Nephron (organoid): ENCODE measurements at regions not wholly inside any gene's neighbourhood (a gene's known extent, or its start where the extent isn't known, plus 50 kb on each side); places are given as distances from the start of the nearest gene placed in this dataset.
A peak's percentile ranks its signal among the peaks of the same experiment; 100 is the strongest.

Experiments
- H3K27ac Mint-ChIP-seq, 3 experiments: 2 replicates each; pipeline ENCODE4 v1.8.0; 2020; ENCODE audit warnings: mixed read lengths in 3 of 3, mild to moderate bottlenecking in 2 of 3, moderate library complexity in 1 of 3
- H3K27me3 Mint-ChIP-seq: 2 replicates; pipeline ENCODE4 v1.8.0; 2021; ENCODE audit warnings: low read depth, mild to moderate bottlenecking, moderate library complexity, mixed read lengths
- H3K36me3 Mint-ChIP-seq: 2 replicates; pipeline ENCODE4 v1.8.0; 2020; ENCODE audit warnings: low read depth, mixed read lengths
- H3K4me1 Mint-ChIP-seq: 2 replicates; pipeline ENCODE4 v1.8.0; 2020; ENCODE audit warnings: mixed read lengths
- H3K4me3 Mint-ChIP-seq, 3 experiments: 2 replicates each; pipeline ENCODE4 v1.8.0; 2020; ENCODE audit warnings: mild to moderate bottlenecking in 3 of 3, mixed read lengths in 3 of 3, moderate library complexity in 2 of 3
- H3K9me3 Mint-ChIP-seq: 2 replicates; pipeline ENCODE4 v1.8.0; 2020; ENCODE audit warnings: mixed read lengths
- TF ChIP-seq, protein P1 (sequence below), 3 experiments: fragments of 200-600 bp; sonication (generic); IDR thresholded peaks; one replicate each; pipeline ENCODE4 v1.5.0; 2021; ENCODE audit warnings: antibody characterized with exemption in 3 of 3; ENCODE audit not compliant: unreplicated experiment in 3 of 3

DNA sequence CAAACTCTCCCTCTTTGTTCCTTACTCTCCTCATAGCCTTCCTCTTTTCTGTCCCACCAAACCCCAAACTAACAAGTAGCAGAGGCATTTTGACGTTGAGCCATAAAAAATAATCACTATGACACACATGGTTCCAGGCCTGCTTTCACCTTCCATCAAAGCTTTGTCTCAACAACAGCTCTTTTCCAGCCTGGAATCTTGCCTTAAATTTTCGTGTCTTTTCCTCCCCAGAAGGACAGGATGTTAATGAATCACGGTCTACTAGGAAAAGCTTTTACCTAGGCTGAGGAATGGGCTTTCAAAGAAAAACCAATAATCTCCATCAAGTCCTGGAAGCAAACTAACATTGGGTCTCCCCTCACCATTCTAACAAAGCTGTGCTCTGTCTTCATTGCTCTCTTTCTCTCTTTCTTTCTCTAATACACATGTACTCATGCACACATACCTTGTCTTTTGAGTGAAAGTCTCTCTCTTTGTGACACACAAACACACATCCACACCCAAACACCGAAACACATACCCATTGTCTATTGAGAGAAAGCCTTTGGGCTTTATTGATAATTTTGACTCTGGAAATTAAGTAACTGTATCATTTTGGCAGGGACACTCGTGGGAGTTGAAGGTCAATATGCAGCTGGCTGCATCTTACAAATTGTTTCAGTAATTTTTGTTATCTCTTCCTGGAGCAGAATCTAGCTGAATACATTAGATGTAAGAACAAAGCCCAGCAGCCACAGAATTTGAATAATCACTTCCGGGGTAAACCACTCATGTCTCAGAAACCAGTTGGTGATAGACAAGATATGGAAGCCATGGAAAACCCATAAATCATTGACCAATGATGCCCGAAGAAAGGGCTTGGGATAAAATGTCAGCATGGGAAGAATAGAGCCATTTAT, 107.4 kb upstream of the SLC4A7 start:
- H3K4me1 Mint-ChIP-seq, result peaks cover 40% of the 10 kb centered on the region
- TF ChIP-seq, protein P1, sequence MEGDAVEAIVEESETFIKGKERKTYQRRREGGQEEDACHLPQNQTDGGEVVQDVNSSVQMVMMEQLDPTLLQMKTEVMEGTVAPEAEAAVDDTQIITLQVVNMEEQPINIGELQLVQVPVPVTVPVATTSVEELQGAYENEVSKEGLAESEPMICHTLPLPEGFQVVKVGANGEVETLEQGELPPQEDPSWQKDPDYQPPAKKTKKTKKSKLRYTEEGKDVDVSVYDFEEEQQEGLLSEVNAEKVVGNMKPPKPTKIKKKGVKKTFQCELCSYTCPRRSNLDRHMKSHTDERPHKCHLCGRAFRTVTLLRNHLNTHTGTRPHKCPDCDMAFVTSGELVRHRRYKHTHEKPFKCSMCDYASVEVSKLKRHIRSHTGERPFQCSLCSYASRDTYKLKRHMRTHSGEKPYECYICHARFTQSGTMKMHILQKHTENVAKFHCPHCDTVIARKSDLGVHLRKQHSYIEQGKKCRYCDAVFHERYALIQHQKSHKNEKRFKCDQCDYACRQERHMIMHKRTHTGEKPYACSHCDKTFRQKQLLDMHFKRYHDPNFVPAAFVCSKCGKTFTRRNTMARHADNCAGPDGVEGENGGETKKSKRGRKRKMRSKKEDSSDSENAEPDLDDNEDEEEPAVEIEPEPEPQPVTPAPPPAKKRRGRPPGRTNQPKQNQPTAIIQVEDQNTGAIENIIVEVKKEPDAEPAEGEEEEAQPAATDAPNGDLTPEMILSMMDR (IDR thresholded peaks at IDR 0.05; ENCODE audit: unreplicated experiment in 3 of 3), result no peak
- H3K4me3 Mint-ChIP-seq, result no peak overlapping the region
- H3K27me3 Mint-ChIP-seq, result peaks cover 4% of the 10 kb centered on the region
- no peaks in the 10 kb centered on the region for H3K9me3 Mint-ChIP-seq
- no peaks in the 10 kb centered on the region for H3K36me3 Mint-ChIP-seq
- H3K27ac Mint-ChIP-seq, result peak overlapping the region; percentile 66 to 81 (median 77)

DNA sequence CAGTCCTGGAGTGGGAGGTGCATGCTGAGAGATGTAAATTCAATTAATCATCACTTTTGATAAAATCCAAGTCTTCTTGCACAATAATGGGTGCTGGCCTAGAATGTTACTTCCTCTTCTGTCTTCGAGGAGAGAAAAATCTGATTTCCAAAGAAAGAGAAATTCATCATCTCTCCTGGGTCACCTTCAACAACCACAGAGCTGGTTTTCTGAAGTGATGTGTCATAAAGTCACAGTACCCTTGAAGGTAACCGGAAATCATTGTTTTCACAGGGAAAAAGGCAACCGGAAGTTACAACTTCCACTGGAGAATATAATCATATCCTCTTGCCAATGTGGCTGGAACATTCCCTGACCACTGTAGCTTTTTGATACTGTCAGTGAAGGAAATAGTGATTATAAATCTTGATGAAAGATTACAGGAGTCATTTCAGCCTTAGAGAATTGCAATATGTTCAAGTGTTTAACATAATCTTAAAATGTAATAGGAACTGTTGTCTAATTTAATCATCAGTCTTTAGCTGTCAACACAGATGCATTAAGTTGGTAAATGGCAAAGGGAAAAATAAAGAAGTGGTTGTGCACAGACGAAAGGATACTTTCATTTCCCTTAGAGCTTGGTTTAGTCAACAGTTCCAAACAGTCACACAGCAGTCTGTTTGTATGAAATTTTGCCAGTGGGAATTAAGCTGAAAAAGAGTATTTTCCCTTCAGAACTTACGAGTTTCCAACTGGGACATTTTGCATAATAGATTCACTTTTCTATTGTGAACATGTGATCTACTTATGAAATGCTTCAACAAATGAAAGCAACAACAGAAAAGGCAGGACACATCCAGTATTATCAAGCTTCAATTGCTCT, 106.5 kb upstream of the SLC4A7 start:
- TF ChIP-seq, protein P1 (IDR thresholded peaks at IDR 0.05; ENCODE audit: unreplicated experiment in 3 of 3), result no peak
- H3K9me3 Mint-ChIP-seq, result no peaks in the 10 kb centered on the region
- H3K4me1 Mint-ChIP-seq, result peaks cover 32% of the 10 kb centered on the region
- peak overlapping the region; percentile 66 to 81 (median 77) for H3K27ac Mint-ChIP-seq
- H3K36me3 Mint-ChIP-seq, result no peaks in the 10 kb centered on the region
- H3K27me3 Mint-ChIP-seq, result no peaks in the 10 kb centered on the region
- H3K4me3 Mint-ChIP-seq, result no peak overlapping the region

DNA sequence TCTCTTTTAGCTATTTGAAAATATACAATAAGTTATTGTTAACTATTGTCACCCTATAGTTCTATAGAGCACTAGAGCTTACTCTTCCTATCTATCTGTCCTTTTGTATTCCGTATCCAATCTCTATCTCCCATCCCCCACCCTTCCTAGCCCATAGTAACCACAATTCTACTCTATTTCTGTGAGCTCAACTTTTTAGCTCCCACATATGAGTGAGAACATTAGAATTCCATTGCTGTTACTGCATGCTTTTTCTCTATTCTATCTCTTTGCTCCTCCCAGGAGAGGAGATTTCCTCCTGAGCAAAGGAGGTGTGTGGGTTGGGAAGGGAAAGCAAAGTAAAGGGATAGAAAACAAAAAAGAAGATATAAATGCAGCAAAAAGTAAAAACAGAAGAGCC, 105.6 kb upstream of the SLC4A7 start:
- peak overlapping the region; percentile 66 to 81 (median 77) for H3K27ac Mint-ChIP-seq
- peaks cover 32% of the 10 kb centered on the region for H3K4me1 Mint-ChIP-seq
- H3K36me3 Mint-ChIP-seq, result no peaks in the 10 kb centered on the region
- no peaks in the 10 kb centered on the region for H3K9me3 Mint-ChIP-seq
- TF ChIP-seq, protein P1 (IDR thresholded peaks at IDR 0.05; ENCODE audit: unreplicated experiment in 3 of 3), result no peak
- no peaks in the 10 kb centered on the region for H3K27me3 Mint-ChIP-seq
- H3K4me3 Mint-ChIP-seq, result no peak overlapping the region

DNA sequence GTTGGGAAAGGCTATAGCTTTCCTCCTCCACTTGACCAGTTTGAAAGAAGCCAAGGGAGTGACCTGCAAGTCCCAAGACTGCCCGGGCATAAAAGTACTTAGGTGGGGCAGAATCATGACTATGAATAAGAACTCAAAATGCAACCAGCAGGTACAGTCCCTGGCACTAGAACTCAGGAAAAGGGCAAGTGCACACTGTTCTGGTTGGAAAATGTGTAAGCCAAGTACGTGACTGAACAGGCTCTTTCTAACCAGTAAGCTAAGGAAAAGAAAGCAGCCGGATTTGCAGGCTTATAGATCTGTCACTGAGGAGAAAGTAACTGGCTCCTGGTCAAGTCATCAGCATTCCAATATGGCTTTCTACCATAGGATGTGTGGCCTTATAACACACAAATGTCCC, 101.2 kb upstream of the SLC4A7 start:
- H3K36me3 Mint-ChIP-seq, result no peaks in the 10 kb centered on the region
- H3K4me3 Mint-ChIP-seq, result no peak overlapping the region
- H3K9me3 Mint-ChIP-seq, result peaks cover 3% of the 10 kb centered on the region
- peaks cover 7% of the 10 kb centered on the region for H3K4me1 Mint-ChIP-seq
- H3K27me3 Mint-ChIP-seq, result no peaks in the 10 kb centered on the region
- TF ChIP-seq, protein P1 (IDR thresholded peaks at IDR 0.05; ENCODE audit: unreplicated experiment in 3 of 3), result no peak
- no peak overlapping the region for H3K27ac Mint-ChIP-seq

DNA sequence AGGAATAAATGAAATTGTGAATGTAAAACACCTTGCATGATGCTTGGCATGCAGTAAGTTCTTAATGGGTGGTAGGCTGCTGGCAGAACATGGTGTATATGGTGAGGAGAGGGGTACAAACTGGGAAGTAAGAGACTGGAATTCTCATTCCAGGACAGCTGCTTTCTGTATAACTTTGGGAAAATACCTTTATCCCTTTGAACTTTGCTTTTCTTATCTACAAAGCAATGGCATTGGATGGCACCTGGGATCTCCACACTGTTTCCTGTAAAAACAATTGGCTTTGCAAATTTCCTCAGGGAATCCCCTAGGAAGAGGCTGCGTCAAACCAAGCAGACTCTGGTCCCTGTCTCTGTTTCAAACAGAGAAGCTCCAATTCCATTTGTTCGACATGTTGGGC, 100.7 kb upstream of the SLC4A7 start:
- Mint-ChIP-seq H3K9me3 (peaks cover 3% of the 10 kb centered on the region), H3K4me3 (no peak overlapping the region), H3K36me3 (no peaks in the 10 kb centered on the region), H3K27me3 (no peaks in the 10 kb centered on the region), H3K27ac (no peak overlapping the region), H3K4me1 (peaks cover 3% of the 10 kb centered on the region)
- TF ChIP-seq, protein P1 (IDR thresholded peaks at IDR 0.05; ENCODE audit: unreplicated experiment in 3 of 3), result no peak
